ENCODE measurements at regions not wholly inside any gene's neighbourhood (a gene's known extent, or its start where the extent isn't known, plus 50 kb on each side); places are given as distances from the start of the nearest gene placed in this dataset.

DNA sequence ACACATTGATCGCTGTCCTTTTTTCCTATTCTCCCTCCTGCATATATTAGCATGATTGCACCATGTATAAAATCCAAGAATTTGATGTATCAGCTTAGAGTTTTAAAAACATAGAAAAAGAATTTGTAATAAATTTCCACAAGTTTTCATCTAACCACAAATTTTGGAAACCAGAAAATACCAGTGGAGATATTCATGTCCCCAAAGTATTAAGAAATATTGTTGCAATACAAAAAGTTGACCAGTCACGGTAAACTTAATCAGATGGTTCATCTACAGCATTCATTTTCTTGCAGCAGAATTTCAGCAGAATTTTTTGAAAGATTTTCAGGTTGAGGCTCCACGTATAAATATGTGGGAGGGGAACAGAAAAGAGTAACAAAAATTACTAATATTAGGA is 500.9 kb upstream of the MDFIC2 start:
- Histone ChIP-seq H3K27me3 (ENCODE audit: control insufficient read depth, insufficient read depth, low read length) (no peaks in the 10 kb centered on the region), H3K36me3 (ENCODE audit: control insufficient read depth, insufficient read depth, low read length) (no peaks in the 10 kb centered on the region), H3K4me3 (ENCODE audit: low read depth, low read length) (no peak overlapping the region)
- TF ChIP-seq, protein P1, sequence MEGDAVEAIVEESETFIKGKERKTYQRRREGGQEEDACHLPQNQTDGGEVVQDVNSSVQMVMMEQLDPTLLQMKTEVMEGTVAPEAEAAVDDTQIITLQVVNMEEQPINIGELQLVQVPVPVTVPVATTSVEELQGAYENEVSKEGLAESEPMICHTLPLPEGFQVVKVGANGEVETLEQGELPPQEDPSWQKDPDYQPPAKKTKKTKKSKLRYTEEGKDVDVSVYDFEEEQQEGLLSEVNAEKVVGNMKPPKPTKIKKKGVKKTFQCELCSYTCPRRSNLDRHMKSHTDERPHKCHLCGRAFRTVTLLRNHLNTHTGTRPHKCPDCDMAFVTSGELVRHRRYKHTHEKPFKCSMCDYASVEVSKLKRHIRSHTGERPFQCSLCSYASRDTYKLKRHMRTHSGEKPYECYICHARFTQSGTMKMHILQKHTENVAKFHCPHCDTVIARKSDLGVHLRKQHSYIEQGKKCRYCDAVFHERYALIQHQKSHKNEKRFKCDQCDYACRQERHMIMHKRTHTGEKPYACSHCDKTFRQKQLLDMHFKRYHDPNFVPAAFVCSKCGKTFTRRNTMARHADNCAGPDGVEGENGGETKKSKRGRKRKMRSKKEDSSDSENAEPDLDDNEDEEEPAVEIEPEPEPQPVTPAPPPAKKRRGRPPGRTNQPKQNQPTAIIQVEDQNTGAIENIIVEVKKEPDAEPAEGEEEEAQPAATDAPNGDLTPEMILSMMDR (IDR thresholded peaks at IDR 0.05; ENCODE audit: insufficient read depth, low read length, poor library complexity, severe bottlenecking) = no peak
- no peak for DNase-seq (ENCODE audit: low read depth)

DNA sequence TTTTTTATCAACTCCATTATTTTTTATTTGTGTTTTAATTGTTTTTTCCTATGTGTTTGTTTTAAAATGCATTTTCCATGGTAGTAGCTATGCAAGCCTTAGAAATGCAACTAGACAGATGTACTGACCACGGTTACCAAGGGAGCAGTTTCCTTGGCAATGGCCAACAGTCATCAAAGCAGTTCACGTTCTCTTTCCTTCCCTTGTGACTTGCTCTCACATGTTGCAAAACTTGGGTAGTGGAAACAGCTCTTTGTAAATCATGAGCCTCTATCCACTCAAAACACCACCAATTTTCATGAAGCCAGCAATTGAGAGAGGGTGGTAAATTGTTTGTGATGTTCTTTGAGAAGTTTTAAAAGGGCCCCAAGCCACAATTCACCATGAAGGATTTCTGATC is 499.4 kb upstream of the MDFIC2 start:
- peak; percentile 77 for DNase-seq (ENCODE audit: low read depth)
- H3K27me3 ChIP-seq (ENCODE audit: control insufficient read depth, insufficient read depth, low read length) = no peaks in the 10 kb centered on the region
- TF ChIP-seq, protein P1 (IDR thresholded peaks at IDR 0.05; ENCODE audit: insufficient read depth, low read length, poor library complexity, severe bottlenecking) = no peak
- no peaks in the 10 kb centered on the region for H3K36me3 ChIP-seq (ENCODE audit: control insufficient read depth, insufficient read depth, low read length)
- H3K4me3 ChIP-seq (ENCODE audit: low read depth, low read length) = no peak overlapping the region

DNA sequence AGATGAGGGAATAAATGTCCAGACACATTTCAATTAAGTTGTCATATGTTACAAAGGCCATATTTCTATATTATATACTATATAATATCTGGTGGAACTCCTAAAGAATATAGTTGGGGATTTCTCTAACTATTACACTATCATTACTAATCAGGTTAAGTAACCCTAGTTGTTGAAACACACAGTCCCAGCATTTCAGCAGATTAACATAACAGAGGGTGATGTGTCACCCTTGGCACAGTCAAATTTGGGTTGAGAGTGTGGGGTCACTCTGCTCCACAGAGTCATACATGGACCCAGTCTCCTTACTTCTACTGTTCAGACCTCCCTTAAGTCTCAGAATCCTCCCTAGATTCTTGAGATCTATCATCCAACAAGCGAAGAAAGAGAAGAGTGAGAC is 496.4 kb upstream of the MDFIC2 start:
- Histone ChIP-seq H3K27me3 (ENCODE audit: control insufficient read depth, insufficient read depth, low read length) (no peaks in the 10 kb centered on the region), H3K4me3 (ENCODE audit: low read depth, low read length) (no peak overlapping the region), H3K36me3 (ENCODE audit: control insufficient read depth, insufficient read depth, low read length) (no peaks in the 10 kb centered on the region)
- no peak for DNase-seq (ENCODE audit: low read depth)
- TF ChIP-seq, protein P1 (IDR thresholded peaks at IDR 0.05; ENCODE audit: insufficient read depth, low read length, poor library complexity, severe bottlenecking) = no peak

DNA sequence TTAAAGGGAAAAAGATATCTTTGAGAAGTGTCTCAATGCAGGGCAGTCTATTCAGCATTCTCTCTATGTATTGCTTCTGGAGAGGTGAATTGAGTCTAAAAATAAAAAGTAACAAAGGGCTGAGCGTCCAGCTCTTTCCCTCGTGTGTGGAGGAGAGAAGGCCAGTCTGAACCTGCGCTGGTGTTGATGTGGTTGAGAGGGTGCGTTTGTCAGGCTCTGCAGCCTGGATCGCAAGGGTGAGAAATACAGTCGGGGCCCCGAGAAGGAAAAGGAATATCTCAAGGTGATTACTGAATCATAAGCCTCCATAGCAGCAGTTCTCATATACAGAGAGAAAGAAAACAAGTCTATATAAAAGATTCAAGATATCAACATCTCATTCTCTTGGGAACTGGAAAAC is 494.1 kb upstream of the MDFIC2 start:
- H3K4me3 ChIP-seq (ENCODE audit: low read depth, low read length) = no peak overlapping the region
- TF ChIP-seq, protein P1 (IDR thresholded peaks at IDR 0.05; ENCODE audit: insufficient read depth, low read length, poor library complexity, severe bottlenecking) = no peak
- no peaks in the 10 kb centered on the region for H3K36me3 ChIP-seq (ENCODE audit: control insufficient read depth, insufficient read depth, low read length)
- no peaks in the 10 kb centered on the region for H3K27me3 ChIP-seq (ENCODE audit: control insufficient read depth, insufficient read depth, low read length)
- DNase-seq (ENCODE audit: low read depth) = no peak

DNA sequence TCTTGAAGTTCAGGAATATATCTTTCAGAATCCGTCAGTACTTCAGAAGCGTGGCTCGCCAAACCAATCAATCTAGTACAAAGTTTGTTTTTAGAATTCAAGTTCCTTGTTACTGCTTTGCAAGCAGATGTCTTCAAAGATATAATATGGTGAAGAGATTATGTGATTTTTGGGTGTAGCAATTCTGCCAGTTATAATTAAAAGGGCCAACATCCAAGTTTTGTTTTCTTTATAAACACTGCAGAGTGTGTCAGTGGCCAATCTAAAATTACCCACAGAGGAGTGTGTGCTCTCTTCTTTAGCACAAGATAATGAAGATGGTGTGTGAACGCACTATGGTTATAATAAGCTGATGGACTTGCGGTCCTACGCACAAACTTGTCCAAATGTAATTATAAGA is 493.6 kb upstream of the MDFIC2 start:
- H3K4me3 ChIP-seq (ENCODE audit: low read depth, low read length) = no peak overlapping the region
- no peak for DNase-seq (ENCODE audit: low read depth)
- no peaks in the 10 kb centered on the region for H3K27me3 ChIP-seq (ENCODE audit: control insufficient read depth, insufficient read depth, low read length)
- TF ChIP-seq, protein P1 (IDR thresholded peaks at IDR 0.05; ENCODE audit: insufficient read depth, low read length, poor library complexity, severe bottlenecking) = no peak
- H3K36me3 ChIP-seq (ENCODE audit: control insufficient read depth, insufficient read depth, low read length) = no peaks in the 10 kb centered on the region

DNA sequence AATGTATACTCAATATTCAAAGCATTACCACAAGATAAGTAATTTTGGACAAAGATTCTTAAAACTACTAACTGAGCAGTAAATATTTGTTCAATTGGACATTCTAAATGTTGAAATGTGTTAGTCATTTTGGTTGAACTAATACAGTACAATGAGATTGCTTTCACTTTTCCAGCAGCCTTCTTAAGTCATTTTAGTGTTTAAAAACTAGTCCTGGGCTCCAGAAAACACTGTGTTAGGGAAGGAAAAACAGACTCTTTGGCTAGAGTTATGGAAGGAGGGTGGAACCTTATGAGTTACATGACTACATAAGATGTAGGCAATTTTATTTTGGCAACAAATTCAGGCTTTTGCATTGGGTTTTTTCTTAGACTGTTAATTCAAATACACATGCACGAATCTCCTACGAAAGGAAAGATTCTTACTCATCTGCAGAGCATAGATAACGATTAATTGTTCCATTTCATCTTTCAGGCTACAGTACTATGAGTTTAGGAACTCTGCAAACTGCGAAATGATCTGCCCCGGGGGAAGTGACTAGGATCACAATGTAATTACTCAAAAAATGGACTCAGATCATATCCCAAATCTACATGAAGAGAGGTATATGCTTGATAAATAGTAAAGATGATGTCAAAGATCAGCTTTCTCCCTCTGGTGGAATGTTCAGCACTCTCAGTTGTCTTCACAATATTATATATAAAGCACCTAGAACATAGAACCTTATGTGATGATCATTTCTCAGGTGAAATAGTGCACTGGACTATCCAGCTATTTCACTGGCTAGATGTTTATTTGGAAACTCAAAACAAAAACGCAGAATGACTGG is 492.8 kb upstream of the MDFIC2 start:
- TF ChIP-seq, protein P1 (IDR thresholded peaks at IDR 0.05; ENCODE audit: insufficient read depth, low read length, poor library complexity, severe bottlenecking) = no peak
- H3K4me3 ChIP-seq (ENCODE audit: low read depth, low read length) = no peak overlapping the region
- DNase-seq (ENCODE audit: low read depth) = peak; percentile 10
- H3K27me3 ChIP-seq (ENCODE audit: control insufficient read depth, insufficient read depth, low read length) = no peaks in the 10 kb centered on the region
- no peaks in the 10 kb centered on the region for H3K36me3 ChIP-seq (ENCODE audit: control insufficient read depth, insufficient read depth, low read length)
